Cardiac muscle cell (in vitro differentiated cells and primary cell): ENCODE measurements at regions not wholly inside any gene's neighbourhood (a gene's known extent, or its start where the extent isn't known, plus 50 kb on each side); places are given as distances from the start of the nearest gene placed in this dataset.

ENCODE experiments used
- DNase-seq, 2 donors: peaks; one replicate each; pipeline versions ENCODE4 v3.0.0 to v3.0.0-alpha.2; 2010 to 2017; ENCODE audit warnings: low read depth in 1 of 2, low spot score in 1 of 2
- H3K27ac ChIP-seq: fragments of 200-600 bp; sonication (generic); 2 replicates; pipeline ENCODE4 v1.5.1; 2016
- H3K27me3 ChIP-seq: fragments of 200-600 bp; sonication (generic); 2 replicates; pipeline ENCODE4 v1.6.0; 2016; ENCODE audit warnings: control low read depth
- H3K36me3 ChIP-seq: fragments of 200-600 bp; sonication (generic); 2 replicates; pipeline ENCODE4 v1.5.1; 2016; ENCODE audit warnings: control low read depth
- H3K4me1 ChIP-seq: fragments of 200-600 bp; sonication (generic); 2 replicates; pipeline ENCODE4 v1.8.1; 2017; ENCODE audit warnings: low read depth, mild to moderate bottlenecking, mixed run types
- H3K4me3 ChIP-seq: fragments of 200-600 bp; sonication (generic); 2 replicates; pipeline ENCODE4 v1.5.1; 2016; ENCODE audit warnings: mild to moderate bottlenecking
- H3K9me3 ChIP-seq: fragments of 200-600 bp; sonication (generic); 2 replicates; pipeline ENCODE4 v1.5.1; 2017; ENCODE audit warnings: low read depth, mild to moderate bottlenecking, control low read depth
- TF ChIP-seq, protein P1 (sequence below): IDR thresholded peaks from 2 replicates; pipeline ENCODE4 v1.5.1; 2012; ENCODE audit warnings: low read depth, mild to moderate bottlenecking, low read length

GRCh38 chr7:53697913-53698312, 662.5 kb downstream of the POM121L12 start:
- DNase-seq = no peak
- Histone ChIP-seq H3K4me1 (no peaks in the 10 kb centered on the region), H3K27ac (no peak overlapping the region), H3K4me3 (no peak overlapping the region), H3K9me3 (no peaks in the 10 kb centered on the region), H3K27me3 (no peaks in the 10 kb centered on the region), H3K36me3 (no peaks in the 10 kb centered on the region)
- TF ChIP-seq, protein P1, sequence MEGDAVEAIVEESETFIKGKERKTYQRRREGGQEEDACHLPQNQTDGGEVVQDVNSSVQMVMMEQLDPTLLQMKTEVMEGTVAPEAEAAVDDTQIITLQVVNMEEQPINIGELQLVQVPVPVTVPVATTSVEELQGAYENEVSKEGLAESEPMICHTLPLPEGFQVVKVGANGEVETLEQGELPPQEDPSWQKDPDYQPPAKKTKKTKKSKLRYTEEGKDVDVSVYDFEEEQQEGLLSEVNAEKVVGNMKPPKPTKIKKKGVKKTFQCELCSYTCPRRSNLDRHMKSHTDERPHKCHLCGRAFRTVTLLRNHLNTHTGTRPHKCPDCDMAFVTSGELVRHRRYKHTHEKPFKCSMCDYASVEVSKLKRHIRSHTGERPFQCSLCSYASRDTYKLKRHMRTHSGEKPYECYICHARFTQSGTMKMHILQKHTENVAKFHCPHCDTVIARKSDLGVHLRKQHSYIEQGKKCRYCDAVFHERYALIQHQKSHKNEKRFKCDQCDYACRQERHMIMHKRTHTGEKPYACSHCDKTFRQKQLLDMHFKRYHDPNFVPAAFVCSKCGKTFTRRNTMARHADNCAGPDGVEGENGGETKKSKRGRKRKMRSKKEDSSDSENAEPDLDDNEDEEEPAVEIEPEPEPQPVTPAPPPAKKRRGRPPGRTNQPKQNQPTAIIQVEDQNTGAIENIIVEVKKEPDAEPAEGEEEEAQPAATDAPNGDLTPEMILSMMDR = no peak

DNA sequence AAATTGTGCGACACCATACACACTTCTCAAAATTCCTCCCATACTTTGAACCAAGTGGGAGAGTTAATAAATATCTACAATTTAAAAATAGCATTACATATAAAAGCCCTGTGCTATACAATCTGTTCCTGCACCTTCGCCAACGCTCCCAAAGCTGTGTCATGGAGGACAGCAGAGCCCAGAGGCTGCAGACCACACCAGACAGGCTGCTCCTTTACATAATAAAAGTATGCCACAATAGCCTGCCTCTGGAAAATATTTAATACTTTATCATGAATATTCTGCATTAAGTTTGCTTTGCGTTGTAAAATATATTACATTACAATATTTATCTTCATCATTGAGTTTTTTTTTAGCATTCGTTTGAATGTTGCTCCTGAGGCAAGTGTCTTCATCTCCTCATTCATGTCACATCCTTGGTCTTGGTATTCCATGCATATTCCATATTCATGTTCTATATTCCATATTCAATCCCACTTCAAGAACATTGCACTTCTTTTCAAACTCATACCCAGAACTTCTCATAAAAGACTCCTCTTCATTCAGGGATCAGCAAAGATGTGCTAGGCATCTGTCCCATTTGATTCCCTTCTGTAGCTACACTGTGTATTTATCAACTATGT, 663.9 kb downstream of the POM121L12 start:
- Histone ChIP-seq H3K27ac (no peak overlapping the region), H3K27me3 (no peaks in the 10 kb centered on the region), H3K9me3 (no peaks in the 10 kb centered on the region), H3K4me3 (no peak overlapping the region), H3K36me3 (no peaks in the 10 kb centered on the region), H3K4me1 (no peaks in the 10 kb centered on the region)
- DNase-seq = no peak
- TF ChIP-seq, protein P1 = no peak

DNA sequence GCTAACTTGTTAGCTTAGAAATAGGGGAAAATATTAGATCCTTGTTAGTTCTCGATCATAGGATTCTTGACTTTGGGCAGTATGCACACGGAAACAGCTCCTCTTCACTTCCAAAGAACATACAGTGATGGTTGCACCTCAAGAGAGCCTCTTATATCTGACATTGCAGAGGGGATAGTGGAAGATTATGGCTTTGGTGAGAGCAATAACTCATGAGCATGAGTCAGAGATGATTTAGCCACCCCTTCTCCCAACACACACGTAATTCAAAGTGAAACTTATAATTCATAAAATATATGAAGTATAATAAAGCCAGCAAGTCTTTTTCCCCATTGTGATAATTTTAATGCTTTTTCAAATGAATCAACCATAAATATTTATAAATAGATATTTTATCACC, 683.7 kb downstream of the POM121L12 start:
- DNase-seq = no peak
- no peak overlapping the region for H3K27ac ChIP-seq
- no peaks in the 10 kb centered on the region for H3K27me3 ChIP-seq
- no peak overlapping the region for H3K4me3 ChIP-seq
- no peaks in the 10 kb centered on the region for H3K4me1 ChIP-seq
- TF ChIP-seq, protein P1 = no peak
- H3K36me3 ChIP-seq = no peaks in the 10 kb centered on the region
- no peaks in the 10 kb centered on the region for H3K9me3 ChIP-seq

DNA sequence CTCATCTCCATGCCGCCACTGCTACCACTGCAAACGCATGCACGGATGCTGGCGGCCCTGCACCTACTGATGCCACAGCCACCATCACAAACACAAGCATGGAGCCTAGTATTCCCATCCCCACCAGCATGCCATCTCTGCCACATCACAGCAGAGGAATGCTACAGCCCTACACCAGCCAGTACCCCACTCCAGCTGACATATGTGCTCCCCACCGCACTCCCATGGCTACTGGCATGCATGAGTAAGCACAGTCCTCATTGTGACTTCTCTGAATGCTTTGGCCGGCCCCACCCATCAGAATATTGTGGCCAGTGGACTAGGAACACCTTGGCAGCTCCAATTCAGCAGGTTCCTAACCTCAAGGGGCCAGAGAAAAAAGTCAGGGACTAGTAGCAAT, 705.5 kb downstream of the POM121L12 start:
- Histone ChIP-seq H3K4me3 (no peak overlapping the region), H3K9me3 (no peaks in the 10 kb centered on the region), H3K36me3 (no peaks in the 10 kb centered on the region), H3K27me3 (no peaks in the 10 kb centered on the region), H3K27ac (no peak overlapping the region), H3K4me1 (no peaks in the 10 kb centered on the region)
- DNase-seq = no peak
- TF ChIP-seq, protein P1 = no peak

DNA sequence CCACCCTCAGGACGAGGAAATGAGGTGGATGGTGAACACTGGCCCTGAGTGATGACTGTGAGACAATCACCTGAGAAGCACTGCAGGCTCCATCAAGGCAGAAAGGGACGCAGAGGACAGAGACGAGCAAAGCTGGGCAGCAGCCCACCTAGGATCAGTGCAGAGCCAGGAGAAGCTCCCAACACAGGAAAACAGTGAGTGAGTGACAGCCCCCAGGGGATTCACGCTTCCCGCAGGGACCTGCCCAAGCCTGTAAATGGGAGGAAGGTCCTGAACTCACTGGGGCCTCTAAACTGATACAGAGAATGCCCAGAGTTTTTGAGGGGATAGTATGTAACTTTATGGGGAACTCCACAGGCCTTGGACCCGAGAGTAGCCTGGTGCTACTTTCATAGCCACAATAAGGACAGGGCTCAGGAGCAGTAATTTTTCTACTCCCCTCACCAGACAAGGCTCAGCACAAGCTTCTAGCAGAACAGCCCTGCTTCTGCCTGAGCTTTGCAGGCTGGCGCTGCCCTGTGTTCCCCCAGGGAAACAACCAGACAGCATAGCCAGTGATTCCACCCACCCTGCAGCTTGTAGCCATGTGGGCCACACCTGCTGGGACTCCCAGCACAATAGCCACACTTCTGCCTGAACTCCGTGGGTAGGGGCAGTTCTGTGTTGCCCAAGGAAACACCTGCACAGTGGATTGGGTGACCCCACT, 708.4 kb downstream of the POM121L12 start:
- H3K27me3 ChIP-seq = no peaks in the 10 kb centered on the region
- TF ChIP-seq, protein P1 = no peak
- no peak overlapping the region for H3K27ac ChIP-seq
- no peaks in the 10 kb centered on the region for H3K9me3 ChIP-seq
- no peak overlapping the region for H3K4me3 ChIP-seq
- DNase-seq = no peak
- H3K4me1 ChIP-seq = no peaks in the 10 kb centered on the region
- no peaks in the 10 kb centered on the region for H3K36me3 ChIP-seq
